ENCODE measurements at regions not wholly inside any gene's neighbourhood (a gene's known extent, or its start where the extent isn't known, plus 50 kb on each side); places are given as distances from the start of the nearest gene placed in this dataset.

DNA sequence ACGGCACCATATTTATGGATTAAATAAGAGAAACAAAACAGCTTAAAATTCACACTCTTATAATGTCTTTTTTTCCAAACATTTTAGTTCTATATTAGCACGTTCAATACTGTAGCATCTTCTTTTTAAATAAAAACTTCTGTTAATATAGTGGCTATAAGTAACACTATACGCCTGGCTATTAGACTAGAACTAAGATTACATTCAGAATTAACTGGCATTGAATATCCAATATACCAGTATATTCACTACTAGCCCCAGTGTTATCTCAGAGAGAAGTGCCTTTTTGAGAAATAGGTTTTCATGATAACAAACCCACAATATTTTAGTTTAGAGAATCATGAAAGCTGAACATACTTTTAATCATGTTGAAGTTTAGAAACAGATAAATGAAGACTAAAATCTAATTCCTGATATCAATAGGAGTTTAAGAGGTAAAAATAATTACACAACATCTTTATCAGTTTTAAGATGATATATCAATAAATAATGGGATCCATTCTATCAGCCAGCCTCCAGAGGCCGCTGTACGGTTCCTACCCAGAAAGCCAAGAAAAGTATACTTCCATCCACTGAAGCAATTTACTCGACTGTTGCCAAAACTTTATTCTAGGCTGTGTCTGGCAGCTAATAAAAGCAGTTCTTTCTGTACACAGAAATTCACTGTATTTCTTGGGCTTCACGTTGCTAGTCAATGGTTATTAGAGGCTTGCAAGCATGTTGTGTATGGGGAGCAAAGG lies 1113.4 kb upstream of the MIR17HG start (continued):
- TF ChIP-seq ZNF79 (CRISPR knock-in tag; IDR thresholded peaks at IDR 0.05; ENCODE audit: low read depth) = no peak
- TF ChIP-seq ZNF551 (CRISPR knock-in tag; IDR thresholded peaks at IDR 0.05) = 0 out of 2 replicates have a peak, but pooled peaks have one; percentile 19
- no peak for TF ChIP-seq SOX6 (IDR thresholded peaks at IDR 0.05)

DNA sequence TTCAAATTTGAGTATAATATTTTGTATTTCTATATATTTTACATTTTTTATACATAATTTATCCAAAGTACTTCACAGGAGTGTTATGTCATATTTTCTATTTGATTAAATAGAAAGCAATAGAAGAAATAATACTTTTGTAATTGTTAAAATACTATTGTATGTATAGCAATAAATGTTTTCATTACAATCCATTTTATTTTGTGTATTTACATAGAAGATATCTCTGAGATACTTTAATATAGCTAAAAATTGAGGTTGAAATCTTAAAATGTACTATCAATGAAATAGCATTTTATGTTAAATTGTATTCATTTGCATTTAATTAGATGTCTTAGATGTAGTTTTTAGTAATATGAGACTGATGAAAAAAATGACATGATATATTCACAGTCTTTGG lies 1109.6 kb upstream of the MIR17HG start:
- CTCF ChIA-PET (ENCODE audit: low intra/inter-chr PET ratio) = no interaction called here
- Histone ChIP-seq H3K79me2 (ENCODE audit: control insufficient read depth, insufficient read depth, low read length) (no peaks in the 10 kb centered on the region), H2AFZ (ENCODE audit: low read depth, low read length) (no peak overlapping the region), H3K4me1 (replicated peaks in 1 of 2; ENCODE audit: control insufficient read depth in 2 of 2, insufficient read depth in 2 of 2, low read length in 2 of 2) (no peaks in the 10 kb centered on the region), H3K9me3 (replicated peaks; ENCODE audit: control insufficient read depth, insufficient read depth, low read depth, low read length) (no peaks in the 10 kb centered on the region), H3K4me2 (ENCODE audit: insufficient read depth, low read length) (no peak overlapping the region), H3K36me3 (ENCODE audit: control insufficient read depth, insufficient read depth, low read length) (no peaks in the 10 kb centered on the region), H4K20me1 (replicated peaks; ENCODE audit: control insufficient read depth, insufficient read depth, low read length) (no peaks in the 10 kb centered on the region), H3K4me3 (no peak overlapping the region), H3K27ac (ENCODE audit: extremely low read depth, low read depth, low read length) (no peak overlapping the region), H3K9me1 (ENCODE audit: control insufficient read depth, insufficient read depth, low read length) (no peaks in the 10 kb centered on the region), H3K27me3 (ENCODE audit: control insufficient read depth in 2 of 2, insufficient read depth in 2 of 2, low read length in 2 of 2) (no peaks in the 10 kb centered on the region), H3K9ac (ENCODE audit: insufficient read depth in 1 of 2, low read depth in 2 of 2, low read length in 2 of 2) (no peak overlapping the region)
- POLR2A ChIA-PET = no interaction called here
- no peak for DNase-seq (ENCODE audit: extremely low read depth in 1 of 4, low spot score in 3 of 4)
- intact Hi-C loops (cut with micrococcal nuclease) (no loop called here), in situ Hi-C loops (cut with MboI) (no loop called here)
- FAIRE-seq = no peak
- no peak for TF ChIP-seq SP1 (CRISPR knock-in tag; IDR thresholded peaks at IDR 0.05)
- TF ChIP-seq TFAM (CRISPR knock-in tag; conservative IDR thresholded peaks at IDR 0.05) = peak; percentile 99; the same call in 1 of the 2 replicates
- no TSS peak for BruUV-seq (replicated peaks)
- no peak for ATAC-seq

- Histone ChIP-seq H4K20me1 (replicated peaks; ENCODE audit: control insufficient read depth, insufficient read depth, low read length) (no peaks in the 10 kb centered on the region), H3K4me3 (no peak overlapping the region), H3K27me3 (ENCODE audit: control insufficient read depth in 2 of 2, insufficient read depth in 2 of 2, low read length in 2 of 2) (no peaks in the 10 kb centered on the region), H3K9ac (ENCODE audit: insufficient read depth in 1 of 2, low read depth in 2 of 2, low read length in 2 of 2) (no peak overlapping the region), H3K4me2 (ENCODE audit: insufficient read depth, low read length) (no peak overlapping the region), H3K4me1 (replicated peaks in 1 of 2; ENCODE audit: control insufficient read depth in 2 of 2, insufficient read depth in 2 of 2, low read length in 2 of 2) (no peaks in the 10 kb centered on the region), H3K27ac (ENCODE audit: extremely low read depth, low read depth, low read length) (no peak overlapping the region), H3K9me1 (ENCODE audit: control insufficient read depth, insufficient read depth, low read length) (no peaks in the 10 kb centered on the region), H3K9me3 (replicated peaks; ENCODE audit: control insufficient read depth, insufficient read depth, low read depth, low read length) (no peaks in the 10 kb centered on the region), H2AFZ (ENCODE audit: low read depth, low read length) (no peak overlapping the region), H3K79me2 (ENCODE audit: control insufficient read depth, insufficient read depth, low read length) (no peaks in the 10 kb centered on the region), H3K36me3 (ENCODE audit: control insufficient read depth, insufficient read depth, low read length) (no peaks in the 10 kb centered on the region)
- DNase-seq (ENCODE audit: extremely low read depth in 1 of 4, low spot score in 3 of 4) (no peak), ATAC-seq (no peak; the same call in 2 of the 3 replicates), FAIRE-seq (no peak)
- in situ Hi-C loops (cut with MboI) (no loop called here), intact Hi-C loops (cut with micrococcal nuclease) (no loop called here)
- WGBS (ENCODE audit: insufficient coverage, low coverage, missing lambda C conversion rate) = 0% methylated on average over 4 of the region's 4 CpGs
- CTCF ChIA-PET (ENCODE audit: low intra/inter-chr PET ratio) = no interaction called here
- POLR2A ChIA-PET = no interaction called here
- BruUV-seq (replicated peaks) = no TSS peak
- TF ChIP-seq CBX2 (IDR thresholded peaks at IDR 0.05; ENCODE audit: insufficient read depth, low read length, poor library complexity, severe bottlenecking) = no peak
- TF ChIP-seq, protein P1, sequence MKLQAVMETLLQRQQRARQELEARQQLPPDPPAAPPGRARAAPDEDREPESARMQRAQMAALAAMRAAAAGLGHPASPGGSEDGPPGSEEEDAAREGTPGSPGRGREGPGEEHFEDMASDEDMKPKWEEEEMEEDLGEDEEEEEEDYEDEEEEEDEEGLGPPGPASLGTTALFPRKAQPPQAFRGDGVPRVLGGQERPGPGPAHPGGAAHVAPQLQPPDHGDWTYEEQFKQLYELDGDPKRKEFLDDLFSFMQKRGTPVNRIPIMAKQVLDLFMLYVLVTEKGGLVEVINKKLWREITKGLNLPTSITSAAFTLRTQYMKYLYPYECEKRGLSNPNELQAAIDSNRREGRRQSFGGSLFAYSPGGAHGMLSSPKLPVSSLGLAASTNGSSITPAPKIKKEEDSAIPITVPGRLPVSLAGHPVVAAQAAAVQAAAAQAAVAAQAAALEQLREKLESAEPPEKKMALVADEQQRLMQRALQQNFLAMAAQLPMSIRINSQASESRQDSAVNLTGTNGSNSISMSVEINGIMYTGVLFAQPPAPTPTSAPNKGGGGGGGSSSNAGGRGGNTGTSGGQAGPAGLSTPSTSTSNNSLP (IDR thresholded peaks at IDR 0.05; ENCODE audit: borderline replicate concordance, low read depth, low read length) = no peak
- no peak for TF ChIP-seq POLR2AphosphoS2 (IDR thresholded peaks at IDR 0.05; ENCODE audit: low read length)
- TF ChIP-seq ARNT (IDR thresholded peaks at IDR 0.05) = no peak
- no peak for TF ChIP-seq ZNF644 (tag; IDR thresholded peaks at IDR 0.05; ENCODE audit: low read depth)
- 0 out of 2 replicates have a peak, but pooled peaks have one; percentile 52 for TF ChIP-seq FOXJ3 (CRISPR knock-in tag; IDR thresholded peaks at IDR 0.05)
- TF ChIP-seq KLF13 (tag; IDR thresholded peaks at IDR 0.05; ENCODE audit: borderline replicate concordance, low read depth) = no peak
- TF ChIP-seq THRA (IDR thresholded peaks at IDR 0.05) = no peak
Measured at GRCh38 chr13:90238413-90238812, 1109.1 kb upstream of the MIR17HG start.

All from K562 (cell line).